Ecto neural progenitor cell (in vitro differentiated cells): ENCODE measurements at regions not wholly inside any gene's neighbourhood (a gene's known extent, or its start where the extent isn't known, plus 50 kb on each side); places are given as distances from the start of the nearest gene placed in this dataset.
"Not testable (repeated sequence)": the region's sequence is repeated elsewhere in the genome, so short reads cannot be mapped to it uniquely, and the experiment has no call there.

ENCODE experiments used
- DNase-seq: peaks from one replicate; pipeline ENCODE4 v3.0.0-alpha.2; 2018; ENCODE audit warnings: low spot score

DNA sequence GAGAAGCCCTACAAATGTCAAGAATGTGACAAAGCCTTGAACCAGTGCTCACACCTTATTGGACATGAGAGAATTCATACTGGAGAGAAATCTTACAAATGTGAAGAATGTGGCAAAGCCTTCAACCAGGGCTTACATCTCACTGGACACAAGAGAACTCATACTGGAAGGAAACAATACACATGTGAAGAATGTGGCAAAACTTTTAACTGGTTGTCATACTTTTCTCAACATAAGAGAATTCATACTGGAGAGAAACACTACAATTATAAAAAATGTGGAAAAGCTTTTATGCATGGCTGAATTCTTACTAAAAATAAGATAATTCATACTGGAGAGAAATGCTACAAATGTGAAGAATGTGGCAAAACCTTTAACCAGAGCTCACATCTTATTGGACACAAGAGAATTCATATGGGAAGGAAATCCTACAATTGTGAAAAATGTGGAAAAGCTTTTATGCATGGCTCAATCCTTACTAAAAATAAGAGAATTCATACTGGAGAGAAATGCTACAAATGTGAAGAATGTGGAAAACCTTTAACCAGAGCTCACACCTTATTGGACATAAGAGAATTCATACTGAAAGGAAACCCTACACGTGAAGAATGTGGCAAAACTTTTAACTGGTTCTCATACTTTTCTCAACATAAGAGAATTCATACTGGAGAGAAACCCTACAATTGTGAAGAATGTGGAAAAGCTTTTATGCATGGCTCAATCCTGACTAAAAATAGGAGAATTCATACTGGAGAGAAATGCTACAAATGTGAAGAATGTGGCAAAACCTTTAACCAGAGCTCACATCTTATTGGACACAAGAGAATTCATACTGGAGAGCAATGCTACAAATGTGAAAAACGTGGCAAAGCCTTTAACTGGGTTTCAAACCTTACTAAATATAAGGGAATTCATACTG is 350.6 kb upstream of the NUPR2 start:
- not testable (repeated sequence) for DNase-seq

DNA sequence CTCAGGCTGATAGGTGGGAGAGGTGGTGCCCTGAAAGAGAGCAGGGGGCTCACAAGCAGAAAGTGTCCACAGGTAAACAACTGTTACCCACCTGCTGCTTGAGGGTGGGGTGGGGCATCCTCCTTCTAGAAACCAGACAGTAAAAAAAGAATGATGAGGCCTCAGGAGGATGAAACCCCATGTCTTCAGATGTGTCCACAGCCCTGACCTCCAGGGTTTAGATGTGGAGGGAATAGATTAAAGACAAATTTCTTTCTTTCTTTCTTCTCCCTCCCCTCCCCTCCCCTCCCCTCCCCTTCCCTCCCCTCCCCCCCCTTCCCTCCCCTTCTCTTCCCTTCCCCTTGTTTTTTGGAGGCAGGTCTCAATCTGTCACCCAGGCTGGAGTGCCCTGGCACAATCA is 333.5 kb upstream of the NUPR2 start:
- DNase-seq, result no peak

- no peak for DNase-seq
These were observed 331.9 kb upstream of the NUPR2 start for GRCh38 chr7:56447864-56448693.

DNA sequence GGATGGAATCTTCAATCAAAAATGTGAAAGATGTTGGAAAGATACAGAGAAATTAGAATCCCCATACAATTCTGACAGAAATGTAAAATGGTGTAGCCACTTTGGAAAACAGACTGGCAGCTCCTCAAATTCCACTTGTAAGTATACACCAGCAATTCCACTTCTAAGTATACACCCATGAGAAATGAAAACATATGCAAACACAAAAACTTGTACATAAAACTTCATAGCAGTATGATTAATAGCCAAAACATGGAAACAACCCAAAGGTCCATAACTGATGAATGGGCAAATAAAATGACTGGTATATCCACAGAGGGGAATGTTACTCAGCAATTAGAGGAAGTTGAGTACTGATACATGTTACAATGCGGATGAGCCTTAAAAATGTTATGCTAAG is 304.3 kb upstream of the NUPR2 start:
- not testable (repeated sequence) for DNase-seq

GRCh38 chr7:56375173-56375572 is 259.0 kb upstream of the NUPR2 start:
- no peak for DNase-seq

DNA sequence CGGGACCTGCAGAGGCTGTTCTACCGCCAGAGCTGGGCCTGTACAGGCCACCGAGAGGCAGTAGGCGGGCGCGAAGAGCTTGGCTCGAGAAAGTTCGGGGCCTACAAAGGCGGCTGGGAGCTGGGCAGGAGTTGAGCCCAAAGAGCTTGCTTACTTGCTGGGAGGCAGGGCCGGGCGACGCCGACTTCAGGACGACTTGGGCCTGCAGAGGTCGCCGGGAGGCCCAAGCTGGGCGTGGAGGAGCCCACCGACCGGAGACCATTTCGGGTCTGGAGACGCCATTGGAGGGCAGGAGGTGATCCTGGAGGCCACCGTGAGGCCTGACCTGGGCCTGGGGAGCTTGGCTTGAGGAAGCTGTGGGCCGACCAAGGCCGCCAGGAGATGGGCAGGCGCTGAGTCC is 258.4 kb upstream of the NUPR2 start:
- DNase-seq, result not testable (repeated sequence)

- peak; percentile 75 for DNase-seq
These were observed 257.1 kb upstream of the NUPR2 start for GRCh38 chr7:56373314-56373713.

DNA sequence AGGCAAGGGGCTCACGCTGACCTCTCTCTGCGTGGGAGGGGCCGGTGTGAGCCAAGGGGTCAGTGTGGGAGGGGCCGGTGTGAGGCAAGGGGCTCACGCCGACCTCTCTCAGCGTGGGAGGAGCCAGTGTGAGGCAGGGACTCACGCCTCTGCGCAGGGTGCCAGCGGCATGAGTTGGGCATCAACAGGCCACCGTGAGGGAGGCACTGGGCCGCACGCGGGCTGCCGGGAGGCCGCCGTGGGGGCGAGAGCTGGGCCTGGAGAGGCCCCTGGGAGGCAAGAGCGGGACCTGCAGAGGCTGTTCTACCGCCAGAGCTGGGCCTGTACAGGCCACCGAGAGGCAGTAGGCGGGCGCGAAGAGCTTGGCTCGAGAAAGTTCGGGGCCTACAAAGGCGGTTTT is 255.6 kb upstream of the NUPR2 start:
- DNase-seq, result not testable (repeated sequence)

- not testable (repeated sequence) for DNase-seq
These were observed 254.1 kb upstream of the NUPR2 start for GRCh38 chr7:56370208-56370872.

GRCh38 chr7:56367914-56368313 is 251.7 kb upstream of the NUPR2 start:
- DNase-seq, result not testable (repeated sequence)

GRCh38 chr7:56367411-56367810 is 251.2 kb upstream of the NUPR2 start:
- DNase-seq, result not testable (repeated sequence)

DNA sequence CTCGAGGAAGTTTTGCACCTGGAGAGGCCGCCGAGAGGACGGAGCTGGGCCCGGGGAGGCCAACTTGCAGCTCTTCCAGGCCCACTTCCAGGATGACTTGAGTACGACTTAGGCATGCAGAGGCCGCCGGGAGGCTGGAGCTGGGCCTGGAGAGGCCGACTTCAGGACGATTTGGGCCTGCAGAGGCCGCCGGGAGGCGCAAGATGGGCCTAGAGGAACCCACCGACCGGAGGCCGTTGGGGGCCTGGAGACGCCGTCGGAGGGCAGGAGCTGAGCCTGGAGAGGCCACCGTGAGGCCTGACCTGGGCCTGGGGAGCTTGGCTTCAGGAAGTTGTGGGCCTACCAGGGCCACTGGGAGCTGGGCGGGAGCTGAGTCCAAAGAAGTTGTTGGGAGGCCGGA is 250.5 kb upstream of the NUPR2 start:
- not testable (repeated sequence) for DNase-seq

- DNase-seq, result not testable (repeated sequence)
These were observed 236.4 kb upstream of the NUPR2 start for GRCh38 chr7:56352576-56352975.

DNA sequence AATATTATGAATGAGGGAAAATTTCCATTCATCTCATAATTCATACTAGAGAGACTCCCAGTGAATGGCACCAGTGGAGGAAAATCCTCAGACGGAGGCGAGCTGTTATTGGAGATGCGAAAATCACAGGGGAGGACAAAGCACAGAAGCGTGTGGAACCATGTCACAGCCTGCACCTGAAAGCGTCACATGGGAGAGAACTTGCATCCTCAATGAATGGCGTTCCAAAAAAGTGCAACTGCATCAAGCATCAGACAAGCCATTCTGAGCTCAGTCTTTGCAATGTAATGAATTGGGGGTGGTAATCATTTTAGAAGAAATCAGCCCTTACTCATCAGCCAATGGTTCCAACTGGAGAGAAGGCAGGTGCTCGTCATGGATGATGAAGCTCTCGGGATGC is 235.0 kb upstream of the NUPR2 start:
- DNase-seq, result not testable (repeated sequence)

DNA sequence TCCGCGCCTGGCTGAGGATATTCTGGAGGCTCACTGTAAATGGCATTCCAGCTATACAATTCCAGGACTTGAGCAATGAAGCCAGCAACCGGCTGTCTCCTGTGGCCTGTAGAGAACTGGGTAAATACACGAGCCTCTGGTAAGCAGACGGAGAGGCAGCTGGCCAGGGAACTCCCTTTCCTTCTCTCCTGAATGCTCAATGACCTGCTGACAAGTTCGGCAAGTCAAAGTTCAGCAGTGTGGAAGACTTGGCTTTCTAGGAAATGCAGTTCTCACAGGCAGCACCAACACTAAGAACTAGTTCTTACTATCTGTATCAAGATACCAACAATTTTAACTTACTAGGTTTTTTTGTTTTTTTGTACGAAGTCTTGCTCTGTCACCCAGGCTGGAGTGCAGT is 232.1 kb upstream of the NUPR2 start:
- not testable (repeated sequence) for DNase-seq

DNA sequence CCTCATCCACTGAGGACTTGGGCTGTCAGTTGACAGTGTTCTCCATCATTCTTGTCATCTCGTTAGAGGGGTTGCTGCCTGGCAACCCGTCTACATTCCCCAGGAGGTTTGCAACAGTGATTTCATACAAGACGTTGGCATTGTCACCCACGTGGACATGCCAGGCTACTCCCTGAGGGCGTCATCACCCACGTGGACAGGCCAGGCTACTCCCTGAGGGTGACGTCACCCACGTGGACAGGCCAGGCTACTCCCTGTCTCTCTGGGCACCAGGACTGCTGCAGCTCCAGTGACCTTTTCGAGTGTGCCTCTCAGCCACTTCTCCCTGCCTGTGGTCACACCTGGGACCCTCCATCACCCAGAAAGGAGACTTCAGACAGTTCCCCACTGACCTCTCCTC is 212.1 kb upstream of the NUPR2 start:
- not testable (repeated sequence) for DNase-seq

DNA sequence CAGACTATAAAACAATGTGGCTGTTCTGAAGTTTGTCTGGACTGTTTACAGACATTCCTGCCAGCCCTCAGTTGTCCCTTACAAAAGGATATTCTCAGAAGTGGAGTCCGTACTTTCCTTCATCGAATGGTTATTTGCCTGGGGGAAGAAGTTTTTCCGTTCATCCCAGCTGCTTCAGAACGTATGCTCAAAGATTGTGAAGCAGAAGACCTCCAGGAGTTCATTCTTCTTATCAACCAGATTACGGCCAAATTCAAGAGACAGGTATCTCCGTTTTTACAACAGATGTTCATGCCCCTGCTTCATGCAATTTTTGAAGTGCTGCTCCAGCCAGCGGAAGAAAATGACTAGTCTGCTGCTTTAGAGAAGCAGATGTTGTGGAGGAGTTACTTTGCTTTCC is 174.3 kb upstream of the NUPR2 start:
- no peak for DNase-seq

DNA sequence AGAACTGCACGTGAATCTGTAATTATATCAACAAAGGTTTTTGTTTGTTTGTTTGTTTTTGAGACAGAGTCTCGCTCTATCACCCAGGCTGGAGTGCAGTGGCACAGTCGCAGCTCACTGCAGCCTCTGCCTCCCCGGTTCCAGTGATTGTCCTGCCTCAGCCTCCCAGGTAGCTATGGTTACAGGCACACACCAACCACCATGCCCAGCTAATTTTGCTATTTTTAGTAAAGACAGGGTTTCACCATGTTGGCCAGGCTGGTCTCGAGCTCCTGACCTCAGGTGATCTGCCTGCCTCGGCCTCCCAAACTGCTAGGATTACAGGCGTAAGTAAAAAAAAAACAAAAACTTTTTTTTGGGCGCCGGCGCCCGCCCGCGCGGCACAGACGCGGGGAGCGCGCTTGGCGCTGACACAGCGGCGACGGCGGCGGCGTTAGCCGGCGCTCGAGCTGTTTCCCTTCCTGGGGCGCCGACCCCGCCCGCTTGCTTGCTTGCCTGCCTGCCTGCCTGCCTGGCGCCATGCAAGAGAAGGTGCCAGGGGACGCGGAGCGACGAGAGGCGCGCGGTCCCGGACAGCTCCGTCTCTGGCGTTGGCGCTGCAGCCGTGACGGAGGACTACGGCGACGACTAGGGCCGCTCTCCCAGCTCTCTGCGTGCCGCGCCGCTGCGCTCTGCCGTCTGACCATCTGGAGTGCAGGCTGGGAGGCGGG is 171.4 kb upstream of the NUPR2 start:
- no peak for DNase-seq

DNA sequence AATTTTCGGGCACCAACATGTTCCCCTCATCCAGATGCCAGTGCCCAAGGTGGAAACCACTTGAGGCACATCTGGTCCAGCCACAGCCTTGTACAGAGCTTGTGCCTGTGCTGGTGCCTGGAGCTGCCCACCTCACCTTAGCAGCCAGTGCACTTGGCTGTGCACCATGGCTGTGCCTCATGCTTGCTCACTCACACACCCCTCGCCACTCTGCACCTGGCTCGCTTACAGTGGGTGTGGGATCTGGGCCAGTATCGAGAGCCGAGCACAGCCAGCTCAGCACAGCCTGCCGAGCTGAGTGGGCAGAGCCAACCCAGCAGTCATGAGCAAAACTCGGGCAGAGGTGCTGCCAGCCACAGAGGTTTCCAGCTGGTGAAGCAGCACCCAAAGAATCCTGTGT is 139.9 kb upstream of the NUPR2 start:
- no peak for DNase-seq

DNA sequence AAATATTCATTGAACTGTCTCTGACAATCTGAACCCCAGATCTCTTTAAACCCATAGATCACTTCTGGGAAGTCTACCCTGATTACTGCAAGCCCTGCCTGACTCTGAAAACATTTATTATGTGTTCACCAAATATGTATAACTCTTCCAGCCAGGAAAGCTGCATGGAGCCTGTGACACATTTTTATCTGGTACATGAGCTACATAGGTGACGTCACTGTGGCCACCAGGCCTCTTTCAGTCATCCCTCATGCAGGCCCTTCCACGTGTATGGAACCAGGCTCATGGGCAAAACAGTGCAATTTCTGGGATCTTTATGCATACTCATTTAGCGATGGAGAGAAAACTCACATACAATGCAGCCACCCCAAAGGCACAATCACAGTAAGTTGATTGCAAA is 133.9 kb upstream of the NUPR2 start:
- DNase-seq, result no peak

DNA sequence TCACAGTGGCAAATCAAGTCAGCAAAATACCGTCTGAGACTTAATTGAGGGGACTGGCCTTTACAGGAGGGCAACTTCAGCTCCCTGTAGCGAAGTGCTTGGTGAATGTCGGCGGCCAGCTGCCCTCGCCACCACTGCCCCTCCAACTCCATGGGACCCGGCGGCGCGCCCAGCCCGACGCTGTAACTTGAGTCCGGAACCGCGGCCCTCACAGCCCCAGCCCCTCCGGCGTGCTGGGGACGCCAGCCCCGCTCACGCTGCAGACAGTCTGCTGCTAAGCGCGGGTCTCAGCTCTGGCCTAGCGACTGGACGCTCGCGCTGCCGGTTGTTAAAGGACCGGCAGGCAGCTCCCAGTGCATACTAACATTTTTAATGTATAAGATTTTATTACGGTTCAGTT is 113.4 kb upstream of the NUPR2 start:
- DNase-seq, result no peak

GRCh38 chr7:56222866-56223265 is 106.6 kb upstream of the NUPR2 start:
- no peak for DNase-seq
